SK-N-DZ (cell line): ENCODE measurements at regions not wholly inside any gene's neighbourhood (a gene's known extent, or its start where the extent isn't known, plus 50 kb on each side); places are given as distances from the start of the nearest gene placed in this dataset.
A peak's percentile ranks its signal among the peaks of the same experiment; 100 is the strongest.

Experiments used
- DNase-seq: peaks from one replicate; pipeline ENCODE4 v3.0.0-alpha.2; 2015; ENCODE audit warnings: low spot score

DNA sequence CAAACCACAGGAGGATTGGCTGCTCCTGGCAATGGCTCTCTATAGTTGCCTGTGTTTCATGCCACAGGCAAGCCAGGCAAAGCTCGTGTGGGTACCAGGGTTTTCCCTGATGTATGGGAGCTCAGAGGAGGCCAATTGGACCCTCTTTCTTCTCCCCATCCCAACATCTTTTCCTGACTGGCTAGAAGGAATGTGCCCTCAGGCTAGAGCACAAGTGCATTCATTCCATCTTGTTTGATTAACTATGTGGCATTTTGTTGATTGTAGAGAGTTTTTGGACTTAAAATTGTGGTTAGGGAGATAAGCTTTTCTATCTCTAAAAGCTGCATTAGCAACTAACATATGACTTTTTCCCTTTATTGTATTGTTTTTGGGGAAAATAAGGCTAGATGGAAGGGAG lies 561.3 kb downstream of the PSAT1 start:
- no peak for DNase-seq

DNA sequence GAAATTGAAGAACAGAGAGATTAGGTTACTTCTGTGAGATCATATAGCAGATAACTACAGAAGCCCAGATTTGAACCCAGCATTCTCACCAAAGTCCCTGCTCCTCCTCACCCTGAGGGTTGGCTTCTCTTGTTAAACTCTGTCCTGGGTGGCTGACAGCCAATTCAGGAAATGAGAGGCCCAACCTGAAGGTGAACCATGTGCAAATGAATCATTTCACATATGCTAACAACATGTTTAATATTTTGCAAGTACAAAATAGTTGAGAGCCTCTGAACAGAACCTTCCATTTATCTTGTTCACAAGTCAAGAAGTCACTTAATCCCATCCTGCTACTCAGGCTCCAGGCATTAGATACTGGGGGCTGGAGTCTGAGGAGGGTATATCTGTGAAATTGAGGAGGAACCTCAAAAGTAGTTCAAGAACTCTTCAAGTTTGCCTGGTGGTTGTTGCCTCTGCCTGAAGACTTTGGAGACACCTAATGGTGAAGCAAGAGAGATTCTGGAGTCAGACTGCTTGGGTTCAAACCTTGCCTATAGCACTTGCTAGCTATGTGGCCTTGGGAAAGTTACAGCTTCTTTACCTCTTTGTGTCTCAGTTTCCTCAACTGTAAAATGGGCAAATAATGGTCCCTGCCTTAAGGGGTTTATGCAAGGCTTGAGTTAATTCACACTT lies 564.0 kb downstream of the PSAT1 start:
- DNase-seq, result no peak

DNA sequence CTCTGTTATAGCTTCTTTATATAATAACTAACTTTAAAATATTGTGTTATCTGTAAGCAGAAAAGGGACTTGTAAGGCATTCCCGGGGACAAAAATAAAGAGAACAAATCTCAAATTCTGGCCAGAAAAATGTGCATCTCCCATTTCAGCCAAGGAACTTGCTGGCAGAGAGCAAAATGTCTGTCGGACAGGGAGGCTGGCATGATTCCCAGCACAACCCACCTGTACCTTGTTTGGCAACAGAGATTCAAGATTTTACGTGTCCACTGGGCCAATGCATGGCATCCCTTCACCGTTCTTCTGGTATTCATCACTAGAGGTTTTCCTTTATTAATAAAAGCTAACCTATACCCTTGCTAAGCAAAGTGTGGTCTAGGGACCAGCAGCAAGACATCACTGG lies 566.6 kb downstream of the PSAT1 start:
- no peak for DNase-seq

DNA sequence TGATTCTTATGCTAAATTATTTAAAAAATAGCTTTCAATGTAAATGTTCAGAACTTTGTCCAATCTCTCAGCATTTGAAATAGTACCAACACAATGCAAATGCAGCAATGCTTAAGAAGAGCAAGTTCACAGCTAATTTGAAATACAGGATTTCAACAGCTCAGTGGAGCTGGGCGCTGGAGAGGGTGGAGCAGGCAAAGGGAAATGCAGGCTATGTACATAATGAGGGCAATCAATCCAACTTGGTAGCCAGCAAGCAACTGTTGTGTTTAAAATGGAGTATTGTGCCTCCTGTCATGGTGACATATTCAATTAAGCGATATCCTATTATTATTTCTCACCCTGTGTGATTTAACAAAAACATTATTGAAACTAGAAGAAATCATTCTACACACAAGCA lies 568.8 kb downstream of the PSAT1 start:
- DNase-seq, result no peak

DNA sequence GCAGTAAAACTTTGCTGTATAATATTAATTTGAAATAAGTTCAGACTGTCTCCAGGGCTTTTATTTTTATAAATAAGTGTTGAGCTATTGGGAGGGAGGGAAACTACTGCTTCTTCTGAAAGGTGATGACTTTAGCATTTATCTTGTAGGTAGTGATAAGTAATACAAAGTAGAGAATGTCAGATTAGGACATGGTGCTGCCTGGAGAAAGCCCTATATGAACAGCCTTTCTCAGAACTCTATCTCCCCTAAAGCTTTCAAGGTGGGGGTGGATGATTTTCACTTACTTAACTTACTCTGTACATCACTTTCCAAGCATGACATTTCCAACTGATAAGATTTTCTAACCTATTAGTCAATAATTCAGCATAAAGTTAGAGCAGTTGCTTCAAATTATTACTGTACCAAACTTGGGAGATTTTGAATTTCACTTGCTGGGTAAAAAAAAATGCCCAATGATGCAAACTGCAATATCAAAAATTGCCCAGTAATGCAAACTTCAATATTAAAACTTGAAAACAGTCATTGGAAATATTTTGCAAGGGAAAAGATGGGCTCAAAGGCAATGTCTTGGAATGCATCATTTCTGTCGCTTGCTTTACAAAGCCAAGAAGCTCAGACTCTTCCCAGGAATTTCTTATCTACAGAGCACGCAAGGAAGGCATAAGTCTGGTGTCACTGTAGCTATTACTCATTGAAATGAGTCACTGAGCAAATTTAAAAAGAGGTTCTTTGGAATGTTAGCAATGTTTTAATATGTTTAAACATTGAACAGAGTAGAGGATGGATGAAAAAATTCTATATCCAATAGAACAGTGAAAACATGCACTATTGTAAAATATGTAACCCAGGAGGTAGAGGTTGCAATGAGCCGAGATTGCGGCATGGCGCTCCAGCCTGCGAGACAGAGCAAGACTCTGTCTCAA lies 569.5 kb downstream of the PSAT1 start:
- no peak for DNase-seq

DNA sequence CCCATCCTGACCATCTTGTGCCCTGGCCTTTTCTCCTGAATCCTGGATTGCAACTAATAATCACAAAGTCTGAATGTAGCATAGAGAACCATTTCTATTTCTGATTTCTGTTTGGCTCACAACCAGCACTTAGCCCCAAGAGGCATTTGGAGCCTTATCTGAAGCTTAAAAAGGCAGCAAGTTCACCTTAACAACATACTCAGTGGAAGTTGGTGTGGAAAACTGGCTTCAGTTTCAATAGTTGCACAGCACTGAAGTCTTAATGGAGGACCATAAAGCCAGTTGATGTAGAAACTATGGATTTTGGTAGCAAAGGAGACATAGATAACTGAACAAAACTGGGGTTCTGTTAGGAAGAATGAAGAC lies 574.1 kb downstream of the PSAT1 start:
- DNase-seq, result no peak

DNA sequence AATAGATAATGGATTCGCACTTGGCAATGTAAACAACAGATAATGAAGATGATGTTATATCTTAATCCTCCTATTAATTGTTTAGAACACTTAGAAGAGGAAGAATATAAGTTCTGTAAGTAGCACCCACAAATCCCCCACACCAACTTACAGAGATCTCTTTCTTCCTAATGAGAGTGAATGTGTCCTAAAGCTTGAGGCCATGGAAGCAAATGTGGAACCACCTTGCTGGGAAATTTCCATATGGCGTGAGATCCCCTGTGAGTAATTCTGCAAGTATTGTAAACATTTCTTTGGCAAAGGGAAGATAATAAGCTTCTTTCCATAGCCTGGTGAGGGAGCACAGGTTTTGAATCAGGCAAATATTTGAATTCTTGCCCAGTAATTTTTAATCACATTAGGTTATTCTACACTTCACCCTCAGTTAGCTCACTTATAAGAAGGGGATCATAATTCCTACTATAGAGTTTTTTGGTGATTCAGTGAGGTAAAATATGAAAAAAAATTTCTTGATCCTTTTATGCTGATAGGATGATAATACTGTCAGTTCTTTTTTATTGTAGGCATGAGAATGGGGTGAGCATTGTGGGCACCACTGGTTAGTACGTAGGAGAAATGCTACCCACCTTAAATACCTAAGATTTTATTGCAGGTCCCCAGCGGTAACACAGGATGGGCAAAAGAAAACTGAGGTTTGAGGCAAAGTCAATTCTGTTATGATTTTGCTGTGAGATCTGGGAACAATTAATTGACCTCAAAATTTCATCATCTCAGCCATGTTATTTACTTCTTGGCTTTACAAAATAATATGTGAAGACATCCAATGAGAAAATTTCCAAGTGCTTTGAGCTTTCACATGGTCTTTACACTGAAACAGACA lies 574.8 kb downstream of the PSAT1 start:
- no peak for DNase-seq

DNA sequence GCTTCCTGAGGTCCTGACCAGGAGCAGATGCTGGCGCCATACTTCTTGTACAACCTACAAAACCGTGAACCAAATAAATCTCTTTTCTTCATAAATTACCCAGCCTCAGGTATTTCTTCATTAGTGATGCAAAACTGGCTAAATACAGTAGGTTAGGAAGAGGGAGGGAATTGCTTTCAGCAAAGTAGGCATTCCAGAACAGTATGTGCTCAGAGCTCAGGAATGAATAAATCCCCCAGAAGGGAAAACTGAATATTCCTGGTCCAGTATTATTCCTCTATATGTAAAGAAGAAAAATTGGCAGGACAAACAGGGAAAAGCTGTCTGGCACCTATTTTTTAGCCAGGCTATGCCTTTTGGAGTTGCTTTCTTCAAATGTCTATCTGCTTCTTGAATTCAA lies 577.1 kb downstream of the PSAT1 start:
- no peak for DNase-seq

DNA sequence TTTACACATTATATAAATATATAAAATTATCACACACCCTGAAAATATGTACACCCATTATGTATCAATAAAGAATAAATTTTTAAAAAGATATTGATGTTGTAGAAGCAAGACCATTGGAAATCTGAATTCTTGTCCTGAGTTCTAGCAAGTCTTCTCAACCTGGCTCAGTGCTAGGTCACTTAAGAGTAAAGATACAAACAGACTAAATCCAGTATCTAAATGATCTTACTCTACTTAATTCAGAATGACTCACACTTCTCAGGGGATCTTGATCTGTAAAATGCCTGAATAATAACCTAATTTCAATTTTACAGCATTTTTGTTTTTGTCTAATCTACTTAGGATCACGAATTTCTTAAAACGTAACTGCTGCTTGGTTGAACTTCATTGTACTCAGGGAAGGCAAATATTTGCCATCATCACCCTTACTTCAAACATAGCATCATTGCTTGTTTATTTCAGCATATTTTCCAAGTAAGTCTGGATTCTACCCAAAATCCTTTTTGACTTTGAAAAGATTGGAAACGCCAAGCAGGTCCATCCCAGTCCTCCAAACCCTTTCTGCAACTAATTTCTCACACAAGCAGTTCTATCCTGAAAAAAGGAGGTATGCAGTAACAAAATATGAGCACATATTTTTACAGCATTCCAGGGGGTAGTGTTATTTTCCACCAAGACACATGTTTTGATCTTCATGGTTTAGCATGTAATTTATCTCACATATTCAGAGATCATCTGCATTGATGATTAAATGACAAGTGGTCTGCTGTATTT lies 582.6 kb downstream of the PSAT1 start:
- no peak for DNase-seq

DNA sequence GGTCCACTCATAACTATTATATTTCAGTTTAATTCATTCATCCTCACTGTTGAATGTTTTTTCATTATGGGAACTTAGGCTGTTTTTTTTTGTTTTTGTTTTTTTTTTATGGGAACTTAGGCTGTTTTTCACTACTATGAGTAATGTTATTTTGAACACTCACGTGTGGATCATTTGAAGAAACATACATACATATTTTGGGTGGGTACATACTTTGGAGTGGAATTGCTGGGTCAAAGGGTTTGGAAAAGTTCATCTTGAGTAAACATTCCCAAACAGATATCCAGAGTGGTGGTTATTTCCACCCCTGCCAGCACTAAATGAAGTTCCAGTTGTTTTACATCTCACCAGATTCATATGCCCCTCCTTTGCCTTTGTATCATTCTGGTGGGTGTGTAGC lies 584.4 kb downstream of the PSAT1 start:
- no peak for DNase-seq

DNA sequence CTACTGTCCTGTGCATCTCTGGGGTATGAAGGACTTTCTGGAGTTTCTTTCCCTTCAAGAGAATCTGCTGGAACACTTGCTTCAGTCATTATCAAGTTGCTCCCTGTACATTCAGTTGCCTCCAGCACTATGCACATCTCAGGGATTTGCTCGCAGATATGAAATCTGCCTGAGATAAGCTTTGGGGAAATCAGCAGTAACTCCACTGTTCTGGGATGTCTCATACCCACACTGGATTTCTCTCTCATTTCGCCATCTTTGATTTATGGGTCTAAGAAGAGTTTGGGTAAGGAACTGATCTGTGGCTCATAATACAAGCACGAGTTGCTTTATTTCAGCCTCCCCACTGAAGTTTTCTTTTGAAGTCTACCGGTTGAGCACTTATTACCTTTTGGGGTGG lies 585.6 kb downstream of the PSAT1 start:
- DNase-seq, result no peak

DNA sequence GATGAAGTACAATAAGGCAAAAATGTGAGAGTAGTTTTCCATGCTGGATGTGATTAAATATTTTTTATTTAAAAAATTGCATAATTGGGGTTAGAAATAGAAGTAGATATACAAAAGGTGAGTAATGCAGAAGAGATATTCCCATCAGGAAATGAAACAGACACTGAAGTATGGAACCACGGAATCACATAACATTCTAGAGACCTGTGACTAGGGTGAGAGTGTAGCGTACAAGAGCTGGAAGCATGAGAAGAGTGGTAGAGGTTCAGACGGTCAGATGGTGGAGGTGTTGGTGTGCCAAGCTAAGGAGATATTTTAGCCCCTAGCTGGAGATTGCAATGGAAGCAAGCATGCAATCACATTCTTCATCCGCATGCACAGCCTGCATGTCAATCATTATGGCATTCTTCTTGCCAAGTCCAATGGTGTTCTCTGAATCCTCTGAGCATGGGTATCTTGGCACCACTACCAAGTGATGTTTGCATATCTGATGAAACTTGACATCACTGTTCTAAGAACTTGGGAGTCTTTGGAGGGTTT lies 587.8 kb downstream of the PSAT1 start:
- DNase-seq, result no peak

DNA sequence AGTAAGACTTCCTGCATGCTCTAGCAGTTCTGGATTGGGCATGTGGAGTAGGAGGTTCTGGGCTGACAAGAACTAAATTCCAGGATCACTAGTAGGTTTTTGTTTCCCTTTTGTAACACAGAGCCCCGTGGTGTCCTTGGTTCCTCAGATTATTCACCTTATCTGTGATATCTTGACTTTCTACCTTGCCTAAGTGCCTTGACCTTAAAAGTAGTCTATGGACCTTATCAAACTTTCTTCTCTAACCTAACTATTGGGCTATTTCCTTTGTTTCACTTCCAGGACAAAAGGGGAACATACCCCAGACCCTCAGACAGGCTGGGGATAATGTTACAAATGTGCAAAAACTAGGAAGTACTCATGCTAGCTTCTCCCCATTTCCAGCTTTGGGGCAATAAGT lies 595.3 kb downstream of the PSAT1 start:
- no peak for DNase-seq

DNA sequence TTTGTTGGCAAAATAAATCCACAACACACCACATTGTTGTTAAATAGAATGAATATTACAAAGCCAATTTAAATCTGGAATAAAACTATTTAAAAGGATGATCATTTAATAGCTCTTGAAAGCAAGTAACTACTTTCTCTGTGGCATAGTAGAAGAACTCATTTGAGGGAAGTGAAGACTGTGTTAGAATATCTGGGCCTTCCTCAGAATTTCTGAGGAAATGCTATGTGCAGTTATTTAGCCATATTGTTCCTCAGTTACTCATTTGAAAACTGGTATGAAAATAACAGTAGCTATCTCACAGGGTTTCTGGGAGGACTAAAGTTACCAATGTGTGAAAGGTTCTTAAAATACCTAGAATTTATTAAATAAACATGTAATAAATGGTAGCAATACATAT lies 595.8 kb downstream of the PSAT1 start:
- DNase-seq, result no peak

DNA sequence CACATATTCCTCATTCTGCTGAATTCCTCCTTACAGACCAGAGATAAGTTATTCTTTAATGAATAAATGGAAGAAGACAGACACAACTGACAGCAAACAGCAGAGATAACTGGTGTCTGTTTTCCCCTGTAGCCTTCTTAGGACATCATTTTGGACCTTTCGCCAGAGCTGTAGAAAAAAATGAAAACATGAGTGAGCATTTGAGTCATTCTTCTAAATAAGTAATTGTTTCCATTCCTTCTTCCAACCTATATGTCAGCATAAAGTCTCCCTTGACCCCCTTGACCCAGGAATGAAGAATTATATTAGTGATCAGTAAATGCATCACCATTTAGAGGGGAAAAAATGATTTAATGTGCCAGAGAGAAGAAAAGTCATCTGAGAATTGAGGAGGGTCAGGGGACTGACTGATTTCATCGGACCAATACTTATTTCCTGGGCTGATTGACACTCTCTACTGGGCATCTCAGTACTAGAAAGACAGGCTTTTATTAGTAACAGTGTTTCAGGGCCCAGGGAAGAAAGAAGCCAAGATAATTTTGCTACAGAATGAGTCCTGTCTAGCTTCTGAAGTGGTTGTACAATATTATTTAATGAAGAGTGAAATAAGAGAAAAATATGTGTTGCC lies 597.0 kb downstream of the PSAT1 start:
- DNase-seq, result peak; percentile 15

DNA sequence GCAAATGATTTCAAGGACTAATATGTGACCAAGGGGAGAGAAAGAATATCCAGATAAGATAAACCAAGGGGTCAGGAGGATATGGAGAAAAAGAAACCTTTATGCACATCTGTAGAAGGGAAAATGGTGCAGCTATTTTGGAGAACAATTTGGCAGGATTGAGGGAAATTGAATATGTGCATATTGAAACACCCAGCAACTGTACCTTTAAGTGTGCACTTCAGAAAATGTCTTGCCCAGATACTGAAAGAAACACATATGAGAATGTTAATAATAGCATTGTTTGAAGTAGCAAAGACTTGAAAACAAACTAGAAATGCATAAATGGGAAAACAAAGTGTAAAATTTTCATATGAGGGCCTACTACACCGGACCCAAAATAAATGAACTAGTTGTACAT lies 599.6 kb downstream of the PSAT1 start:
- no peak for DNase-seq

DNA sequence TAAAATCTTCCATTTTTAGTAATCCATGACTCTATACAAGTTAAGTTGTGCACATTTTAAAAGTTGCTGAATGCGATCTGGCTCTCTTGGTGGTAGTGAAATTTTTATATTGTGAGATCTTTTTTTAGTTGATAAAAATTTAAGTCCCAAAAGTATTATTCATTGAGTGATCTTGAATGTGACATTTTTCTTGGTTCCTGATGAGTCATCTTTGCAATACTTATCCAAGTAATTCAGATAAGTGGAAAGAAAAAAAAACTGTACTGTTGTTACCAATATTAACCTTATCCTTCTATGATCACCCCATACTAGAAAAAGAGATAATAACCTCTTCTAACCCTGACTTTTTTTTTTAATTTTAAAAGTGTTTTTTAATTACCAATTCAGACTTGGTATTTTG lies 601.3 kb downstream of the PSAT1 start:
- DNase-seq, result no peak

DNA sequence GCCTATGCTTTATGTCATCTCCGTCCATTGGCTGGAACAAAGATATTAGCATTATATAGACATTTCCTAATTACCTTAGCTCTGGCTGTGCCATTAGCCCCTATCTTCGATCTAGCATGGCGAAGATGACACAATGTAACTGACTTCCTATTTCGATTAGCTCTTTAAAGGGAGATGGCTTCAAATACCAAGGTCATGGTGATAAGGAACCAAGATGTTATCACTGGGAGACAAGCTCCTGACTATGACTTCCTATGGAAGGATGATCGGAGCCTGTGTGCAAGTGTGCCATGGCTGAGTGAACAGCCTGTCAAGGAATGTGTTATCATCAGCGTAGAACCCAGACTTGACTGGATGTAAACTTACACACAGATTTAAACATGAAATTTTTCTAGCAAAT lies 602.1 kb downstream of the PSAT1 start:
- peak; percentile 27 for DNase-seq

DNA sequence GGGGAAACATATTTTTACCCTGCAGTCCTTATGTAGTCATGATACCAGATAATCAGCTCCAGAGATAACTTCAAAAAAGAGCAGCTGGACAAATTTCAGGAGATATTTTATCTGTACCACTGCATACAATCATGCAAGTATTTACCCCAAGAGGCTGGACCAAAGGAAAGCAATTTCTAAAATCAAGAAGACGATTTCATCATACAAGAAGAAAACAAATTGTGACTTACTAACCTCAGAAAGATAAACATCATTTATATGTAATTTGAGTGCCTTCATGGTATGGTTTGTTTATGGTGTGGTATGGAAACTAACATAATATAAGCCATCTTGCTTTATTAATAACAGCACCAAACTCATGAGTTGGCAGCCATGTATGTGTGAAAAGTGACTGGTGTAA lies 603.6 kb downstream of the PSAT1 start:
- no peak for DNase-seq

DNA sequence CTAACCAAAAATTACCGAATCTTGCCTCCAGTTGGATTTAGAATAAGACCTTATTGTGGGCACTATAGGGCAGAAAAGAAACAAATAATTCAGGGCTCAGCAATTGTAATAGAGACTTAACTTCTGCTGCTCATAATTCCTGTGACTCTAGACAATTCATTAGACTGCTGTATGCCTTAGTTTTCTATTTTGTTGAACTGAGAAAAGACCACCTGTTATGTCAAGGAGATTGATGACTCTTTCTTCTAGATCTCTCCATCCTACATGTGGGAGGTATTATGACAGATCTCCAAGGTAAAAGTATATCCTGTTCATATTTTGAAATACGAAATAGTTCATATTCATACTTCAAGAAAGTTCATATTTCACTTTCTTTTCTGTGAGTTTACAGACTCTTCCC lies 605.1 kb downstream of the PSAT1 start:
- no peak for DNase-seq

DNA sequence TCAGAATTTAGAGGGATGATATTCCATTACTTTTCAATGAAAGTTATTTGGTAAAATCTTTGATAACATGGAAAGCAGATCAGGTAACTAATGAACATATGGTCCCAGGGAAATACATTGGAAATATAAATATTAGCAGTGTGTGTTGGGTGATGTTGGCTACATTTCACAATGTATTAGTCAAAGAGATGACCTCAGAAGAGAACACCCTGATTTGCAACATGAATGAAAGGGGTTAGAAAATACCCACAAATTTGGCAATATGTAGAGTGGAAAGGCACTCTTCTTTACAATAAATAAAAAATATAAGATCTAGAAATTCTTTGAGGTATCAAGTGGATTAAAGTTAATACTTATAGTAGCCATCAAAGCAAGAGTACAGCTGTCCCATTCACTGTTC lies 606.7 kb downstream of the PSAT1 start:
- DNase-seq, result no peak
